ENCODE measurements at regions not wholly inside any gene's neighbourhood (a gene's known extent, or its start where the extent isn't known, plus 50 kb on each side); places are given as distances from the start of the nearest gene placed in this dataset.

DNA sequence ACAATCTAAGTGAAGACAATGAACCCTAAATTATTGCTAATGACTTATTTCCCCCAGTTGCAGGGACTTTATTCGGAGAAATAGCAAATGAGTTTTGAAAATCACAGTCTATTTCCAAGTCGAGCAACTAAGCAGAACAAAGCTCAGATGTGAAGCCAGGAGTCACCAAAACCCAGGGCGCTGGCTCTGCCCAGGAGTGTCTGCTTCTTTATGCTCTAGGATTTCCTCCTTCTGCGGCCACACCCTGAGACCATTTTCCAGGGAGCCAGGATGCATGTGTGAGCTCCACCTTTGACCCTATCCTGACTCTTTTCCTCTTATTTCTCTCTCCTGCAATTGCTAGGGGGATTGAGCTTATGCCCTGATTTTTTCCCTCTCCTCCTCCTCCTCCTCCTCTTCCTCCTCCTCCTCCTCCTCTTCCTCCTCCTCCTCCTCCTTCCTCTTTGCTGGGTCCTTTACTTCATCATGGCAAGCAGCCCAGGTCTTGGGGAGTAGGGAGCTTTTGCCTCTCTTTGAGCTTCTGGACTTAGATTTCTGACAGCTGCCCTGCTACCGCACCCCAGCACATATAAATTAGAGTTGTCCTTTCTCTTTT lies 234.4 kb downstream of the ARL4A start:
- Histone ChIP-seq H3K4me3 (no peak overlapping the region), H3K27me3 (ENCODE audit: insufficient read depth) (no peaks in the 10 kb centered on the region), H3K79me2 (replicated peaks; ENCODE audit: insufficient read depth) (no peaks in the 10 kb centered on the region), H3K4me2 (no peak overlapping the region), H3K36me3 (ENCODE audit: insufficient read depth) (no peaks in the 10 kb centered on the region), H3K9me2 (ENCODE audit: insufficient read depth) (no peaks in the 10 kb centered on the region), H3K4me1 (ENCODE audit: insufficient read depth) (no peaks in the 10 kb centered on the region), H4K20me1 (replicated peaks; ENCODE audit: insufficient read depth) (no peaks in the 10 kb centered on the region), H3K27ac (ENCODE audit: low read depth) (no peak overlapping the region), H3F3A (replicated peaks; ENCODE audit: low read depth) (no peaks in the 10 kb centered on the region), H2AFZ (no peak overlapping the region)
- H3K9me3 Mint-ChIP-seq, result no peaks in the 10 kb centered on the region
- DNase-seq (ENCODE audit: low spot score) (no peak), ATAC-seq (no peak)
- no peak overlapping the region for H3K4me3 Mint-ChIP-seq
- TF ChIP-seq ZNF114 (CRISPR knock-in tag; IDR thresholded peaks at IDR 0.05) (no peak), STAT1 (IDR thresholded peaks at IDR 0.05; ENCODE audit: unreplicated experiment) (no peak), EZH2phosphoT487 (IDR thresholded peaks at IDR 0.05; ENCODE audit: unreplicated experiment) (no peak), JUNB (IDR thresholded peaks at IDR 0.05; ENCODE audit: unreplicated experiment) (no peak), POLR2AphosphoS5 (IDR thresholded peaks at IDR 0.05; ENCODE audit: low read depth) (no peak), CTCF (conservative IDR thresholded peaks at IDR 0.05; ENCODE audit: low read depth in 2 of 2) (no peak), EZH2 (IDR thresholded peaks at IDR 0.05; ENCODE audit: low read depth, unreplicated experiment) (no peak), ZNF462 (CRISPR knock-in tag; IDR thresholded peaks at IDR 0.05) (no peak), REST (IDR thresholded peaks at IDR 0.05; ENCODE audit: unreplicated experiment) (no peak), ZNF331 (CRISPR knock-in tag; IDR thresholded peaks at IDR 0.05; ENCODE audit: low read depth) (no peak), CREB1 (CRISPR knock-in tag; IDR thresholded peaks at IDR 0.05; ENCODE audit: low read depth) (no peak), NANOG (IDR thresholded peaks at IDR 0.05; ENCODE audit: borderline replicate concordance) (no peak)
- TF ChIP-seq, protein P1, sequence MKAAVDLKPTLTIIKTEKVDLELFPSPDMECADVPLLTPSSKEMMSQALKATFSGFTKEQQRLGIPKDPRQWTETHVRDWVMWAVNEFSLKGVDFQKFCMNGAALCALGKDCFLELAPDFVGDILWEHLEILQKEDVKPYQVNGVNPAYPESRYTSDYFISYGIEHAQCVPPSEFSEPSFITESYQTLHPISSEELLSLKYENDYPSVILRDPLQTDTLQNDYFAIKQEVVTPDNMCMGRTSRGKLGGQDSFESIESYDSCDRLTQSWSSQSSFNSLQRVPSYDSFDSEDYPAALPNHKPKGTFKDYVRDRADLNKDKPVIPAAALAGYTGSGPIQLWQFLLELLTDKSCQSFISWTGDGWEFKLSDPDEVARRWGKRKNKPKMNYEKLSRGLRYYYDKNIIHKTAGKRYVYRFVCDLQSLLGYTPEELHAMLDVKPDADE (IDR thresholded peaks at IDR 0.05), result no peak
- no peaks in the 10 kb centered on the region for H3K36me3 Mint-ChIP-seq (ENCODE audit: low read depth)
- H3K27me3 Mint-ChIP-seq (ENCODE audit: insufficient read depth, low read depth, poor library complexity), result no peaks in the 10 kb centered on the region
- H3K27ac Mint-ChIP-seq, result no peak overlapping the region
- peaks cover 6% of the 10 kb centered on the region; the same call in 2 of the 3 replicates for H3K4me1 Mint-ChIP-seq

Data from GM23338 (cell line).